Loucy (cell line): ENCODE measurements at regions not wholly inside any gene's neighbourhood (a gene's known extent, or its start where the extent isn't known, plus 50 kb on each side); places are given as distances from the start of the nearest gene placed in this dataset.

Experiments
- EZH2phosphoT487 ChIP-seq: fragments of 200-600 bp; IDR thresholded peaks from 2 replicates; pipeline ENCODE4 v1.6.1; 2018; ENCODE audit warnings: antibody characterized with exemption, mild to moderate bottlenecking, moderate library complexity, borderline replicate concordance
- TF ChIP-seq, protein P1 (sequence below): fragments of 200-600 bp; sonication (generic); conservative IDR thresholded peaks from 2 replicates; pipeline ENCODE4 v1.5.1; 2014; ENCODE audit warnings: mild to moderate bottlenecking, antibody characterized with exemption, low read length

DNA sequence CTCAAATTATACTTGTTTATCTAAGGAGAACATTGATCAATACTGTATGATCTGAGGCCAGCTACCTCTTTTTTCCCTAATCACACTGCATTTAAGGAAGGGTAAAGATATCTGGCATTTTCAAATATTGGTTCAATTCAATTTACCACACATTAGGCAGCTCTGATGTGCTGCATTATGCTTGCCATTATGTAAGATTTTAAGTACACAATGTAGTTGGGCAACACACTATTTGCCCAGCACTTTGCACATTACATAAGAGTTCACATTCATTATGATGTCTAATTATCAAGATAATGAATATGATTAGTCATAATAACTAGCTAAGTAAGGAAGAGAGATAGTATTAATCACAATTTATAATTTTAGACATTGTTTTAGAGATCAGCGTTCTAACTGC lies 196.3 kb downstream of the BCHE start:
- TF ChIP-seq, protein P1, sequence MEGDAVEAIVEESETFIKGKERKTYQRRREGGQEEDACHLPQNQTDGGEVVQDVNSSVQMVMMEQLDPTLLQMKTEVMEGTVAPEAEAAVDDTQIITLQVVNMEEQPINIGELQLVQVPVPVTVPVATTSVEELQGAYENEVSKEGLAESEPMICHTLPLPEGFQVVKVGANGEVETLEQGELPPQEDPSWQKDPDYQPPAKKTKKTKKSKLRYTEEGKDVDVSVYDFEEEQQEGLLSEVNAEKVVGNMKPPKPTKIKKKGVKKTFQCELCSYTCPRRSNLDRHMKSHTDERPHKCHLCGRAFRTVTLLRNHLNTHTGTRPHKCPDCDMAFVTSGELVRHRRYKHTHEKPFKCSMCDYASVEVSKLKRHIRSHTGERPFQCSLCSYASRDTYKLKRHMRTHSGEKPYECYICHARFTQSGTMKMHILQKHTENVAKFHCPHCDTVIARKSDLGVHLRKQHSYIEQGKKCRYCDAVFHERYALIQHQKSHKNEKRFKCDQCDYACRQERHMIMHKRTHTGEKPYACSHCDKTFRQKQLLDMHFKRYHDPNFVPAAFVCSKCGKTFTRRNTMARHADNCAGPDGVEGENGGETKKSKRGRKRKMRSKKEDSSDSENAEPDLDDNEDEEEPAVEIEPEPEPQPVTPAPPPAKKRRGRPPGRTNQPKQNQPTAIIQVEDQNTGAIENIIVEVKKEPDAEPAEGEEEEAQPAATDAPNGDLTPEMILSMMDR, result no peak
- TF ChIP-seq EZH2phosphoT487, result no peak
